ENCODE measurements at regions not wholly inside any gene's neighbourhood (a gene's known extent, or its start where the extent isn't known, plus 50 kb on each side); places are given as distances from the start of the nearest gene placed in this dataset.

GRCh38 chr2:107325981-107326786 is 440.2 kb upstream of the ST6GAL2 start (continued):
- no peak for TF ChIP-seq REST (IDR thresholded peaks at IDR 0.05; ENCODE audit: low read depth, low read length)
- TF ChIP-seq TAF1 (IDR thresholded peaks at IDR 0.05; ENCODE audit: borderline replicate concordance, low read depth, low read length), result no peak
- TF ChIP-seq MEF2A (IDR thresholded peaks at IDR 0.05; ENCODE audit: borderline replicate concordance, low read depth), result no peak
- no peak for TF ChIP-seq GABPA (IDR thresholded peaks at IDR 0.05; ENCODE audit: low read depth)
- TF ChIP-seq PBX3 (IDR thresholded peaks at IDR 0.05), result no peak
- no peak for TF ChIP-seq POLR2AphosphoS5 (IDR thresholded peaks at IDR 0.05; ENCODE audit: low read depth, low read length)
- no peak for TF ChIP-seq ELF1 (IDR thresholded peaks at IDR 0.05)

- Histone ChIP-seq H4K20me1 (ENCODE audit: insufficient read depth) (no peaks in the 10 kb centered on the region), H2AFZ (ENCODE audit: low read depth) (no peak overlapping the region), H3K4me2 (no peak overlapping the region), H3K9ac (no peak overlapping the region), H3K9me2 (no peaks in the 10 kb centered on the region), H3K9me3 (no peaks in the 10 kb centered on the region), H3K4me1 (ENCODE audit: control insufficient read depth in 1 of 2, insufficient read depth in 2 of 2, low read depth in 1 of 2, low read length in 1 of 2) (no peaks in the 10 kb centered on the region; a peak in 1 of 4 replicates), H3F3A (replicated peaks; ENCODE audit: insufficient read depth) (no peaks in the 10 kb centered on the region), H3K36me3 (replicated peaks in 1 of 2; ENCODE audit: control insufficient read depth in 1 of 2, insufficient read depth in 2 of 2, low read length in 1 of 2) (no peaks in the 10 kb centered on the region), H3K79me2 (ENCODE audit: insufficient read depth) (no peaks in the 10 kb centered on the region), H3K27me3 (ENCODE audit: insufficient read depth) (no peaks in the 10 kb centered on the region), H3K4me3 (ENCODE audit: low read depth in 2 of 2, low read length in 1 of 2) (no peak overlapping the region), H3K27ac (ENCODE audit: low read depth in 2 of 2, low read length in 1 of 2) (no peak overlapping the region)
- TF ChIP-seq MXI1 (IDR thresholded peaks at IDR 0.05; ENCODE audit: low read depth, low read length) (no peak), FOSL2 (IDR thresholded peaks at IDR 0.05; ENCODE audit: borderline replicate concordance, low read depth) (no peak), JUND (IDR thresholded peaks at IDR 0.05) (no peak), MAX (IDR thresholded peaks at IDR 0.05; ENCODE audit: low read depth) (no peak), CTCF (IDR thresholded peaks at IDR 0.05) (no peak), IRF3 (IDR thresholded peaks at IDR 0.05; ENCODE audit: low read depth, low read length) (no peak), PBX3 (IDR thresholded peaks at IDR 0.05) (no peak), RAD21 (IDR thresholded peaks at IDR 0.05; ENCODE audit: low read length) (no peak), YY1 (IDR thresholded peaks at IDR 0.05; ENCODE audit: low read depth) (no peak)
- POLR2A ChIA-PET, result no interaction called here
- DNase-seq, result no peak
- WGBS (ENCODE audit: low lambda C conversion rate), result 18% methylated on average over 2 of the region's 2 CpGs
- CTCF ChIA-PET, result no interaction called here
These were observed 448.3 kb upstream of the ST6GAL2 start for GRCh38 chr2:107334306-107334705.

Measured in SK-N-SH (cell line).